Osteoblast (primary cell): ENCODE measurements at regions not wholly inside any gene's neighbourhood (a gene's known extent, or its start where the extent isn't known, plus 50 kb on each side); places are given as distances from the start of the nearest gene placed in this dataset.

Experiments used
- DNase-seq: peaks from one replicate; pipeline ENCODE4 v3.0.0; 2011; ENCODE audit warnings: low spot score, mixed read lengths; ENCODE audit not compliant: insufficient read length; ENCODE audit errors: missing footprints
- H2AFZ ChIP-seq: 2 replicates; pipeline ENCODE4 v1.6.0; 2011; ENCODE audit warnings: mild to moderate bottlenecking, low read length
- H3K27ac ChIP-seq: 2 replicates; pipeline ENCODE4 v1.5.1; 2011; ENCODE audit warnings: mild to moderate bottlenecking, low read depth, low read length, moderate library complexity
- H3K27me3 ChIP-seq: 2 replicates; pipeline ENCODE4 v1.6.0; 2012; ENCODE audit warnings: mild to moderate bottlenecking, control low read depth, inconsistent platforms, low read length, moderate library complexity; ENCODE audit not compliant: insufficient read depth
- H3K36me3 ChIP-seq: 2 replicates; pipeline ENCODE4 v1.5.1; 2011; ENCODE audit warnings: mild to moderate bottlenecking, low read length, control low read depth, moderate library complexity; ENCODE audit not compliant: insufficient read depth
- H3K4me1 ChIP-seq: 2 replicates; pipeline ENCODE4 v1.5.1; 2011; ENCODE audit warnings: mild to moderate bottlenecking, low read length, control low read depth, moderate library complexity; ENCODE audit not compliant: insufficient read depth
- H3K4me2 ChIP-seq: 2 replicates; pipeline ENCODE4 v1.6.0; 2011; ENCODE audit warnings: mild to moderate bottlenecking, low read length; ENCODE audit not compliant: insufficient read depth
- H3K4me3 ChIP-seq: fragments of 200-600 bp; sonication (generic); 3 replicates; pipeline ENCODE4 v1.5.1; 2012; ENCODE audit warnings: mild to moderate bottlenecking, low read length, inconsistent platforms; ENCODE audit not compliant: insufficient read depth
- H3K79me2 ChIP-seq: 2 replicates; pipeline ENCODE4 v1.6.0; 2012; ENCODE audit warnings: mild to moderate bottlenecking, low read length, control low read depth, inconsistent platforms; ENCODE audit not compliant: insufficient read depth
- H3K9me3 ChIP-seq: 2 replicates; pipeline ENCODE4 v1.5.1; 2011; ENCODE audit warnings: low read depth, low read length, control low read depth
- H4K20me1 ChIP-seq: 2 replicates; pipeline ENCODE4 v1.6.0; 2012; ENCODE audit warnings: mild to moderate bottlenecking, low read length, control low read depth; ENCODE audit not compliant: insufficient read depth
- TF ChIP-seq, protein P1 (sequence below): IDR thresholded peaks from 2 replicates; pipeline ENCODE4 v1.5.1; 2011; ENCODE audit warnings: mild to moderate bottlenecking, low read depth, low read length, moderate library complexity; ENCODE audit errors: extremely low read depth

DNA sequence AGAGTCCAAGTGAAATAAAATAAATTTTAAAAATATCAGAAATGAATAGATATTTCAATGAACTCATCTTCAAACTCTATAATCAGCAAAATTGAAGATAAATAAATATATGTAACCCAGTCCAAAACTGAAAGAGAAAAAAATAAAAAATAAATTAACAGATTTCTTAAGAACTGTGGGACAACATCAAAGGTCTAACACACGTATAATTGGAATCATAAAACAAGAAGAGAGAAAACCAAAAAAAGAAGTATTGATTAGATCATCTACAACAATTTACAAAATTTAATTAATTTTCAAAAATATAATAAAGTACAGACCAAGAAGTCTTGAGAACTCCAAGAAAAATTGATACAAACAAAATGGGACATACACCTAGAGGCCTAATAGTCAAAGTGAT lies 625.8 kb upstream of the SORCS1 start:
- H3K9me3 ChIP-seq, result no peaks in the 10 kb centered on the region
- no peaks in the 10 kb centered on the region for H3K4me1 ChIP-seq
- no peak overlapping the region for H3K4me3 ChIP-seq
- H3K4me2 ChIP-seq, result no peak overlapping the region
- H3K27ac ChIP-seq, result no peak overlapping the region
- H3K36me3 ChIP-seq, result no peaks in the 10 kb centered on the region
- DNase-seq, result no peak
- TF ChIP-seq, protein P1, sequence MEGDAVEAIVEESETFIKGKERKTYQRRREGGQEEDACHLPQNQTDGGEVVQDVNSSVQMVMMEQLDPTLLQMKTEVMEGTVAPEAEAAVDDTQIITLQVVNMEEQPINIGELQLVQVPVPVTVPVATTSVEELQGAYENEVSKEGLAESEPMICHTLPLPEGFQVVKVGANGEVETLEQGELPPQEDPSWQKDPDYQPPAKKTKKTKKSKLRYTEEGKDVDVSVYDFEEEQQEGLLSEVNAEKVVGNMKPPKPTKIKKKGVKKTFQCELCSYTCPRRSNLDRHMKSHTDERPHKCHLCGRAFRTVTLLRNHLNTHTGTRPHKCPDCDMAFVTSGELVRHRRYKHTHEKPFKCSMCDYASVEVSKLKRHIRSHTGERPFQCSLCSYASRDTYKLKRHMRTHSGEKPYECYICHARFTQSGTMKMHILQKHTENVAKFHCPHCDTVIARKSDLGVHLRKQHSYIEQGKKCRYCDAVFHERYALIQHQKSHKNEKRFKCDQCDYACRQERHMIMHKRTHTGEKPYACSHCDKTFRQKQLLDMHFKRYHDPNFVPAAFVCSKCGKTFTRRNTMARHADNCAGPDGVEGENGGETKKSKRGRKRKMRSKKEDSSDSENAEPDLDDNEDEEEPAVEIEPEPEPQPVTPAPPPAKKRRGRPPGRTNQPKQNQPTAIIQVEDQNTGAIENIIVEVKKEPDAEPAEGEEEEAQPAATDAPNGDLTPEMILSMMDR, result no peak
- H4K20me1 ChIP-seq, result no peaks in the 10 kb centered on the region
- no peaks in the 10 kb centered on the region for H3K79me2 ChIP-seq
- no peak overlapping the region for H2AFZ ChIP-seq
- H3K27me3 ChIP-seq, result no peaks in the 10 kb centered on the region

DNA sequence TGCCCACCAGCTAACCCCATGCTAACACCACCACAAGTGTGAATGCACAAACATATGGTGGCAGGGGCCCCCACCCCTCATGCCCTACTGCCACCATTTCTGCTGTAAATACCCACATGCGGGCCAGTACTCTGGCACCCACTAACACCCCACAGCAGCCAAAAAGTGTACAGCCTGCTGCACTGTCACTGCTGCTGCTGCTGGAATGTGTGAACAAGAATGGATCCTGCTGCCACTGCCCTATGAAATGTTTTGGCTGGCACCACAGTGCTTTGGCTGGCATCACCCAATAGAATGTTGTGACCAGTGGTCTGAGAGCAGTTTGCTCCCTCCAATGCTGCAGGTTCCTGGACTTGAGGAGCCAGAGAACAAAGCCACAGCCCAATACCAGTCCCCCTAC lies 606.6 kb upstream of the SORCS1 start:
- Histone ChIP-seq H3K27me3 (no peaks in the 10 kb centered on the region), H3K4me1 (no peaks in the 10 kb centered on the region), H3K4me2 (no peak overlapping the region), H3K79me2 (no peaks in the 10 kb centered on the region), H3K4me3 (no peak overlapping the region), H3K27ac (no peak overlapping the region), H3K36me3 (no peaks in the 10 kb centered on the region), H3K9me3 (peaks cover 3% of the 10 kb centered on the region), H2AFZ (no peak overlapping the region), H4K20me1 (no peaks in the 10 kb centered on the region)
- TF ChIP-seq, protein P1, result no peak
- no peak for DNase-seq

DNA sequence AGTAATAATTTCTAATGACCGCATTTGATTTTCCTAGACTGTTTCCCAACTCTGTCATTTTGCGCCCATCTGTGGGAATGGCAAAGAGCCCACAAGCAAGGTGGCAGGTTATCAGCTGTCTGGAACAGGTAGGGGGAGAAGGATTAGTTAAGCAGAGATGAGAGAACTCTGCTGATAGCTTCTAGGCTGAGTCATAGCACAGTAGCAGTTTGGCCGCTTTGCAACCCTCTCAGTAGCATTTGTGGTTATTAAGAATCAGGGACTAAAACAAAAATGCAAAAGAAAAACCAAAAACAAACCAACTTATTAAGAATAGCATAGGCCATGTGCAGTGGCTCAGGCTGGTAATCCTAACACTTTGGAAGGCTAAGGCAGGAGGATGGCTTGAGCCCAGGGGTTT lies 602.7 kb upstream of the SORCS1 start:
- DNase-seq, result no peak
- H3K36me3 ChIP-seq, result no peaks in the 10 kb centered on the region
- no peak overlapping the region for H3K4me3 ChIP-seq
- H3K9me3 ChIP-seq, result peaks cover 3% of the 10 kb centered on the region
- no peaks in the 10 kb centered on the region for H3K79me2 ChIP-seq
- H4K20me1 ChIP-seq, result no peaks in the 10 kb centered on the region
- H3K4me1 ChIP-seq, result no peaks in the 10 kb centered on the region
- no peak overlapping the region for H2AFZ ChIP-seq
- no peak overlapping the region for H3K27ac ChIP-seq
- H3K4me2 ChIP-seq, result no peak overlapping the region
- no peaks in the 10 kb centered on the region for H3K27me3 ChIP-seq
- TF ChIP-seq, protein P1, result no peak

DNA sequence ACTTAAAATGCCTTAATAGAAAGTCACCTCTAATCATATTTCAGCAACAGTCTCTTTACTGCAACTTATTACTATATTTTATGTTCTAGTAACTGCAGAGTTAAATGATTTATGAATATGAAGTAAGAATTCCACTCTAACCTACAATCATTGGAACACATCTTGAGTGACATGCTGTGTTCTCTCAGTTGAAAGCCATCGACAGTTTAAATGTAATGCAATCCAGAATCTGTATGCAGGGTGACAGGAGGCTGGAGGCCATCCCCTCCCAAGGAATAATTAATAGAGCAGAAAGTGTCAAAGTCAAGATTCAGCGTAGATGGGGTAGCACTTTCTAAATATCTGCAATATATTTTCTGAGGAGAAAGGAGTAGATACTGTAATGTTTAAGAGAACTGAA lies 590.3 kb upstream of the SORCS1 start:
- H2AFZ ChIP-seq, result no peak overlapping the region
- DNase-seq, result no peak

More for the DNA sequence above, 590.3 kb upstream of the SORCS1 start:
- Histone ChIP-seq H3K27ac (no peak overlapping the region), H3K4me1 (no peaks in the 10 kb centered on the region), H3K4me3 (no peak overlapping the region), H3K79me2 (no peaks in the 10 kb centered on the region), H3K9me3 (no peaks in the 10 kb centered on the region), H3K36me3 (no peaks in the 10 kb centered on the region), H4K20me1 (no peaks in the 10 kb centered on the region), H3K27me3 (no peaks in the 10 kb centered on the region), H3K4me2 (no peak overlapping the region)
- TF ChIP-seq, protein P1, result no peak
